AG04449 (cell line): ENCODE measurements at regions not wholly inside any gene's neighbourhood (a gene's known extent, or its start where the extent isn't known, plus 50 kb on each side); places are given as distances from the start of the nearest gene placed in this dataset.

Experiments used
- CTCF ChIA-PET: fragments of 350-600 bp; formaldehyde crosslinking; extraction: SDS; loops from one replicate; lab custom pipeline; 2021; ENCODE audit warnings: antibody characterized with exemption; lab: Yijun Ruan, JAX
- POLR2A ChIA-PET: fragments of 400-600, 350-600 bp; formaldehyde crosslinking; extraction: SDS; loops from one replicate; lab custom pipeline; 2020; ENCODE audit warnings: antibody characterized with exemption, inconsistent platforms; lab: Yijun Ruan, JAX
- DNase-seq: peaks from one replicate; pipeline ENCODE4 v3.0.0-alpha.2; 2010; ENCODE audit warnings: low read depth, low spot score
- H3K4me3 ChIP-seq: 2 replicates; pipeline ENCODE4 v1.5.1; 2011; ENCODE audit warnings: low read depth, mild to moderate bottlenecking, control low read depth, low read length
- TF ChIP-seq, protein P1 (sequence below): IDR thresholded peaks from one replicate; pipeline ENCODE4 v1.5.1; 2011; ENCODE audit warnings: mild to moderate bottlenecking, moderate library complexity, low read length, control low read depth, inconsistent platforms; ENCODE audit not compliant: insufficient read depth; ENCODE audit errors: missing control alignments

DNA sequence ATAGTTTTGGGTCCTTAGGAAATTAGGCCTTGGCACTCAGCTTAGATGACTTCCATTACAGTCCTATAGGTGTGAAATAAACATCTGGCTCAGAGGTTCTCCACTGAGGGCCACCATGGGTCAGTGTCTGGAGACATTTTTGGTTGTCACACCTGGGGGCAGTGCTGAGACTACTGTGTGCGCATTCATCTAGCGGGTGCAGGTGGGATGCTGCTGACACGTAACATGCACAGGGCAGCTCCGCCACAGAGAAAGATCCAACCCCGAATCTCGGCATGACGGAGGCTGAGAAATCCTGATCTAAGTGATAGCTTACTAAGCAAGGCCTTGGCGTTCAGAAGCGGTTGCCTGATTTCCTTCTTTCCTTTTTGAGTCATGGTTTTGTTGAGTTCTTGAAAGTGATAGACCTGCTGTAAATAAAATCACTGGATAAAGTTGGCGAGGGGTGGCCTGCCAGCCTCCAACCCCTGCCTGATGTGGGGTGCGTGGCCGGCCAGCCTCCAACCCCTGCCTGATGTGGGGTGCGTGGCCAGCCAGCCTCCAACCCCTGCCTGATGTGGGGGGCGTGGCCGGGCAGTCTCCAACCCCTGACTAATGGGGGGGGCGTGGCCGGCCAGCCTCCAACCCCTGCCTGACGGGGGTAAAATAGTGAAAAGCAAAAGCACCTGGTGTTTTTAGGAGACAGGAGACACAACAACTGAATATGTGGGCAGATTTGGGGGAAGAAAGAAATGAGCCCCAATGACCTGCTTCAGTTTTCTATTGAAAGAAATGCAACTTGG lies 158.1 kb downstream of the CDH26 start:
- CTCF ChIA-PET, result interaction anchor here (1.0 to 1.6 kb wide), 4 partner anchors 10 to 59 kb away, joined by 3 to 8 read pairs (median 5); no protein-coding TSS in a partner anchor
- peak overlapping the region; percentile 44 for H3K4me3 ChIP-seq
- POLR2A ChIA-PET, result no interaction called here
- TF ChIP-seq, protein P1, sequence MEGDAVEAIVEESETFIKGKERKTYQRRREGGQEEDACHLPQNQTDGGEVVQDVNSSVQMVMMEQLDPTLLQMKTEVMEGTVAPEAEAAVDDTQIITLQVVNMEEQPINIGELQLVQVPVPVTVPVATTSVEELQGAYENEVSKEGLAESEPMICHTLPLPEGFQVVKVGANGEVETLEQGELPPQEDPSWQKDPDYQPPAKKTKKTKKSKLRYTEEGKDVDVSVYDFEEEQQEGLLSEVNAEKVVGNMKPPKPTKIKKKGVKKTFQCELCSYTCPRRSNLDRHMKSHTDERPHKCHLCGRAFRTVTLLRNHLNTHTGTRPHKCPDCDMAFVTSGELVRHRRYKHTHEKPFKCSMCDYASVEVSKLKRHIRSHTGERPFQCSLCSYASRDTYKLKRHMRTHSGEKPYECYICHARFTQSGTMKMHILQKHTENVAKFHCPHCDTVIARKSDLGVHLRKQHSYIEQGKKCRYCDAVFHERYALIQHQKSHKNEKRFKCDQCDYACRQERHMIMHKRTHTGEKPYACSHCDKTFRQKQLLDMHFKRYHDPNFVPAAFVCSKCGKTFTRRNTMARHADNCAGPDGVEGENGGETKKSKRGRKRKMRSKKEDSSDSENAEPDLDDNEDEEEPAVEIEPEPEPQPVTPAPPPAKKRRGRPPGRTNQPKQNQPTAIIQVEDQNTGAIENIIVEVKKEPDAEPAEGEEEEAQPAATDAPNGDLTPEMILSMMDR, result no peak
- DNase-seq, result no peak

DNA sequence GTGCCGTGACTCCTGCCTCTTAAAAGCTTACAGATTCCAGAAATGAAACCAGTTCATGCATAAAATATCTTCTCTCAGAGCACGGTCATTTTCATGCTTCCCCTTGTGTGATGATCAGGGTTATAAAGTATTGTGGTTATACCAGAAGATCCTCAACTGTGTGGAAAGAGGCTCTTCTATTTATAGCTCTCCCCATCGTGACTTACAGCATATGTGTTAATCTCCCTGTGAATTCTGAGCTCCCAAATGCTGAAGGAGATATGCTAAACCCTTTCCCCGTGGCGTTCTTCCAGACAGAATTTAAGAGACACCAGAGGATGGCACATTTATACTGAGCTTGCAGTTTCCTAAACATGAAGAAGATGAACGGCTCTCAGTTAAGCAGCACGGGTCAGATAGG lies 158.8 kb downstream of the CDH26 start:
- peak; percentile 67 for DNase-seq
- POLR2A ChIA-PET, result interaction anchor here (0.7 kb wide), 1 partner anchor 177 kb away, joined by 3 read pairs; the partner anchor contains the start of genes FAM217B and PPP1R3D
- peak overlapping the region; percentile 44 for H3K4me3 ChIP-seq
- TF ChIP-seq, protein P1, result no peak
- CTCF ChIA-PET, result interaction anchor here (1.4 to 1.5 kb wide), 2 partner anchors 20 to 60 kb away, joined by 4 to 8 read pairs; no protein-coding TSS in a partner anchor

DNA sequence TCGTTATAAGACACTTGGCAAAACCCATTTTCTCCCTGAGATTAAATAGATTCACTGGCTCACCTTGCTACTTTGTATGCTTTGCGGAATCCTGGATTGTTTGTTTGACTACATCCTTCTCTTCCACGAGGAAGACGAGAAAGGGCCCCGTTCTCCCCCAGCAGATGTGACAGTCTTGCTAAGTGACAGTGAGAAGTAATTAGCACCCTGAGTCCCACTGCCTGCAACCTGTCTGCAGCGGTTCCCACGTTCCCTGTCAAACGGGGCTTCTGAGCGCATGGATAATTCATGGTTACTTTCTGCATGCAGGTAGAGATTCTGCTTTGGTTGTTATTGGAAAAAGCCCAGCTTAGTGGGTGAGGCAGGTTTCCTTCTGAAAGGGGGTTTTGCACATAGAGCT lies 163.7 kb downstream of the CDH26 start:
- TF ChIP-seq, protein P1, result no peak
- POLR2A ChIA-PET, result no interaction called here
- H3K4me3 ChIP-seq, result no peak overlapping the region
- CTCF ChIA-PET, result interaction anchor here (2.0 kb wide), 1 partner anchor 16 kb away, joined by 9 read pairs; no protein-coding TSS in a partner anchor
- no peak for DNase-seq

DNA sequence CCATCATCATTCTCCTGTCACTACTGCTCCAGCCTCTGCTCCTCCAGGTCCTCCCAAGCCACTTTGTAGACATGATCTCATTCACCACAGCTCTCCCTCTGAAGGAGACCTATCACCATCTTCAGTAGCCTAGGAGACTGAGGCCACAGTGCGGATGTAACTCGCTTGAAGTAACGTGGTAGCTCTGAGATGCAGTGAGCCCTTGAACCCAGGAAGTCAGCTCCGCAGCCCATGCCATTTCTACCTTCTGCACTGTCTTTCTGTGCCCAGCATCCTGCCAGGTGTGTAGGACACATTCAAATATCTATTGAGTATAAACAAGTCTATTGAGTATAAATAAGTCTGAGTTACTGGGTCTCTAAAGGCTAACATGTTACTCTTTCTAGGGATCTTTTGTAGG lies 164.4 kb downstream of the CDH26 start:
- no peak overlapping the region for H3K4me3 ChIP-seq
- TF ChIP-seq, protein P1, result no peak
- CTCF ChIA-PET, result interaction anchor here (2.0 kb wide), 1 partner anchor 15 kb away, joined by 9 read pairs; no protein-coding TSS in a partner anchor
- POLR2A ChIA-PET, result no interaction called here
- DNase-seq, result no peak

DNA sequence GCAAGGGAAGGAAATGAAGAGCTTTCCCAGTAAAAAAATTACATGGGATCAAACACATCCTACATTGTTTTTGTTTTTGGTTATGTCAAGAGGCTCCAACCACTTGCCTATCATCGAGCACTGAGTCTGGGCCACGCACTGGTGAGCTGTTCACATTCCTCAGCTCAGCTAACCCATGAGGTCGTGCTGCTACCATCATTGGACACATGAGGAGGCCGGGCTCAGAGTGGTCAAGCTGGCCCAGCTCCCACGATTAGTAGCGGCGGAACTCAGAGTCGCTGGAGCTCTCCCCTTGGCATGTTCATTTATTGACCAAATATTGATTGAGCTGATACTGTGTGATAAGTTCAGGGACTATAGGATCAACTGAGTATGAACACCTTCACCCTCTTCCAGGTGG lies 164.9 kb downstream of the CDH26 start:
- ChIA-PET POLR2A (no interaction called here), CTCF (interaction anchor here (2.0 kb wide), 1 partner anchor 14 kb away, joined by 9 read pairs; no protein-coding TSS in a partner anchor)
- TF ChIP-seq, protein P1, result no peak
- no peak for DNase-seq
- no peak overlapping the region for H3K4me3 ChIP-seq

DNA sequence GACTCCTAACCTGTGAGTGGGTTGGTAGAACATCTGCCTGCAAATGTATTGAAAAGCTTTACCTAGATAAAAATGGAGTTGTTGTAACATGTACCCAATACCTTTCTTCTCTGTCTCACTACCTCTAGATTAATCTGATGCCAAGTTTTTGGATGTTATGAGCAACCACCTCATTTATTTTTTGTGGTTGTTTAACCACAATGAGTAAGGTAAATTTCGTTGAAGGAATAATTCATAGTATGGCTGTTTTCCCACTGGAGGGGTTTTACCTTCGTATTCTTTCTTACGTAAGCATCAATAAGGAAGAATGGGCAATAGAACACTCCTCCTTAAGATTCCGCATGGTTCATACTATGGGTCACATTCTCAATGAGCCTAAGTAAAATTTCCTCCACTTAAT lies 165.4 kb downstream of the CDH26 start:
- DNase-seq, result no peak
- POLR2A ChIA-PET, result no interaction called here

More for the DNA sequence above, 165.4 kb downstream of the CDH26 start:
- TF ChIP-seq, protein P1, result no peak
- CTCF ChIA-PET, result interaction anchor here (2.0 kb wide), 1 partner anchor 14 kb away, joined by 9 read pairs; no protein-coding TSS in a partner anchor
- no peak overlapping the region for H3K4me3 ChIP-seq
